Eye (tissue), 1 donor: ENCODE measurements at regions not wholly inside any gene's neighbourhood (a gene's known extent, or its start where the extent isn't known, plus 50 kb on each side); places are given as distances from the start of the nearest gene placed in this dataset.
"Not testable (repeated sequence)": the region's sequence is repeated elsewhere in the genome, so short reads cannot be mapped to it uniquely, and the experiment has no call there.

Experiments used
- DNase-seq: peaks from one replicate; pipeline ENCODE4 v3.0.0-alpha.2; 2015

DNA sequence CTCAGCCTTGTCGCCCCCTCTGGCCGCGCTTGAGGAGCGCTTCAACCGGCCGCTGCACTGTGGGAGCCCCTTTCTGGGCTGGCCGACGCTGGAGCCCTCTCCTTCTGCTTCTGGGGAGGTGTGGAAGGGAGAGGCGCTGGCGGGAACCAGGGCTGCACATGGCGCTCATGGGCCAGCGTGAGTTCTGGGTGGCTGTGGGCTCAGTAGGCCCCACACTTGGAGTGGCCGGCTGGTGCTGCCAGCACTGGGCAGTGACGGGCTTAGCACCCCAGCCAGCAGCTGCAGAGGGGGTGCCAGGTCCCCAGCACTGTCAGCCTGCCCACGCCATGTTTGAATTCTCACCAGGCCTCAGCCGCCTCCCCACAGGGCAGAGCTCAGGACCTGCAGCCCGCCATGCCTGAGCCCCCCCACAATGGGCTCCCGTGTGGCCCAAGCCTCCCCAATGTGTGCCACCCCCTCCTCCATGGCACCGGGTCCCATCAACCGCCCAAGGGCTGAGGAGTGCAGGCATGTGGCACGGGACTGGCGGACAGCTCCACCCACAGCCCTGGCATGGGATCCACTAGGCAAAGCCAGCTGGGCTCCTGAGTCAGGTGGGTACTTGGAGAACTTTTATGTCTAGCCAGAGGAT, 615.2 kb downstream of the TRIML1 start:
- no peak for DNase-seq

DNA sequence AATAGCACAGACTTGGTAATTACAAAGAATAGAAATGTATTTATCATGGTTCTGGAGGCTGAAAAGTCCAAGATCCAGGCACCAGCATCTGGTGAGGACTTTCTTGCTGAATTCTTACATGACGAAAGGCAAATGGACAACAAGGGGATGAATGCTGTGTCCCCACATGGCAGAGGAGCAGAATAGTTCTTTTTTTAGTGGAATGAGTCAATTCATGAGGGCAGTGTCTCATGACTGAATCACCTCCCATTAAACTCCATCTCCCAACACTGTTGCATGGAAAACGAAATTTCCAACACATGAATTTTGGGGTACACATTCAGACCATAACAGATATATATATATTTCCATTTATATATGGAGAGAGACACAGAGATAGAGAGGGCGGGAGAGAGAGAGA, 628.3 kb downstream of the TRIML1 start:
- DNase-seq: no peak

DNA sequence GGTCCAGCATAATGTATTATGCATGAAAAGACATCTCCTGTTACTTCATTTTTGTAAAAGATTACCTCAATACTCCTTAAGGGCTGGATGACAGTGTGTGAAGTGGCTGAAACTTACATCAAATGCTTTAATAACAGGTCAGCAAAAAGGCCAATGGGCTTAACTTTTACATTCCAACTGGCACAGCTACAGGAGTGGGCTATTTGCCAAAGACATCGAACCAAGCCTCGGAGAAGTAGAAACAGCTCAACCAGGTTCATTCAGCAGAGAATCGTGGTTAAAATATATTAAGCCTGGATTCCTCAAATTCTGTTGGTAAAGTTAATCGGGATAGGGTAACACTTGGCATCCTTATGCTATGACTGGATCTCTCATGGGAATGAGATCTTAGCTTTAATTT, 639.7 kb downstream of the TRIML1 start:
- DNase-seq: peak; percentile 31

DNA sequence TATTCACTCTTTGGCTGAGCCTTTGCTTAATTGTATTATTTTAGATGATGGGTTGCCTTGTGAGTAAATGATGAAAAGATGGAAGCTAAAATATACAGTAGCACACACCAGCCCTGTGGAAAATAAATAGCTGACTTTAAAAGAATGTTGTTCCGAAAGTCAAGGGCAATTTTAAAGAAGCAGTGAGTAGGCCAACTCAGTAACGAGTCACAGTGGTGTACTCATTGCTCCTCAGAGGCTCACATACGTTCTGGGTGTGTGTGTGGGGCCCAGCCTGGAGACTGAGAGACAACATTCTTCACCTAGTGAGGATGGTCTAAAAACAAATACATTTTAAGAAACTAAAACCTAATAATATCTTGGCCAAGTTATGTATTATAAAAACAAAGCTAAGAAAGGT, 640.3 kb downstream of the TRIML1 start:
- DNase-seq: no peak

DNA sequence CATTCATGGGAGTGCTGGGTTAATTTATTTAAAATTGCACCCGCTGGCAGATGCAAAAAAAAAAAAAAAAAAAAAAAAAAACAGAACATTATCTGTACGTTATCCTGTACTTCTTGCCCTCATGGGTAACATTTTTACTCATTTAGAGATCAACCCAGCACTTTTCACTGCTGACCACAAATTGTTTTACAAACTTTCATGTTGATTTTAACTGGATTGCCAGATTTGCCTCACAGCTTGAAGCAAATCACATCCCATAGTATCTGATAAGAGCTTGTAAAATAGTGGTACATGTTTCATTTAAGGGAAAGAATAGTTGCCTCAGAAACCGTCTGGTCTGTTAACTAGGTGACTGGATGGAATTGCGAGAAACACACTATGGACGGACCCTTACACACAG, 640.8 kb downstream of the TRIML1 start:
- DNase-seq: no peak

DNA sequence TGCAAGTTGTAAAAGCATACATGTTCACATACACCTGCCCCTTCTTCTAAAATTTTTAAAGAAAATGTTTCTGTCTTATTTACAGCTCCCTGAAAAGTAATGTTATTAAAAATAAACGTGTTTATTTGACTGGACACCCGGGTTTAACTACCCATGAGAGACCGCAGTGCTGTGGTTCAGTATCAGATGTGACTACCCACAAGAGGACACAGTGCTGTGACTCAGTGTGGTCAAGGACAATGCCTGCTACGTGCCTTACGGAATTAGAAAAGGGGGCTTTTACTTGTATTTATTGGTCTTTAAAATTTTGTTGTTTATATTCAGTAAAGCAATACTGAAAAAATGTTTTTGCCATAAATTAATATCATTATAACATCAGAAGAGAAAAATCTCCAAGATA, 641.4 kb downstream of the TRIML1 start:
- DNase-seq: no peak

DNA sequence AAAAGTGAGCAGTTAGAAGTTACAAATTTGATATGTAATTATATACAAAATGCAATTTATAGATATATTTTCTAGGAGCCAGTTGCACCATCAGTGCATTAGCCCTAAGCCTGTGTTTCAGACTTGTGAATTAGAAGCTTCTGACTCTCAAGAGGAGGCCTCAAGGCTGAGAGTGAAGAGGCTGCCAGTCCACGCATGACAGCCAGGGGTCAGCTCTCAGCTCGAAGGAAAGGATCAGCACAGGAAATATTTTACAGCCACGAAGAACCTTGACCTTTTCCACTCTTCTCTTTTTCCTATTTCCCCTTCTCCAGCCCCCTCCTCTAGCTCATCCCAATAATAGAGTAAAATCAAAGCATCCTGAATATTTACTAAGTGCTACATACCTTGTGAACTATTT, 642.4 kb downstream of the TRIML1 start:
- peak; percentile 26 for DNase-seq

DNA sequence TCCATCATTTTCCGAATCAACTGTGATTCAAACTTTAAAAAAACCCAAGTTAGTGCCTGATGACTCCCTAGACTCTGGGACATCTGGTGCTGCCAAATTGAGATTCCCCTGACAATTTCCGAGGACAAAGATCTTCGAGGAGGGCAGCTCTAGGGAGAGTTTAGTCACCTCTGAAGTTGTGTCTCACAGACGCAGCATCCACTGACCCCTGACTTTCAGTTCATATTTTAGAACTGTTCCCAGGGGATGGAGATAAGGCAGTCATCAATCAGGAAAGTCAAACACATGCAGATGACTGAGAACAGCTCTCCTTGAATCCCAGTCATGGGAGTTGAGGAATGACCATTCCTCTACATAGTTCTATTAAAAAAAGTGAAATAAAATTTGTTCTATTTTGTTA, 643.9 kb downstream of the TRIML1 start:
- DNase-seq: no peak

DNA sequence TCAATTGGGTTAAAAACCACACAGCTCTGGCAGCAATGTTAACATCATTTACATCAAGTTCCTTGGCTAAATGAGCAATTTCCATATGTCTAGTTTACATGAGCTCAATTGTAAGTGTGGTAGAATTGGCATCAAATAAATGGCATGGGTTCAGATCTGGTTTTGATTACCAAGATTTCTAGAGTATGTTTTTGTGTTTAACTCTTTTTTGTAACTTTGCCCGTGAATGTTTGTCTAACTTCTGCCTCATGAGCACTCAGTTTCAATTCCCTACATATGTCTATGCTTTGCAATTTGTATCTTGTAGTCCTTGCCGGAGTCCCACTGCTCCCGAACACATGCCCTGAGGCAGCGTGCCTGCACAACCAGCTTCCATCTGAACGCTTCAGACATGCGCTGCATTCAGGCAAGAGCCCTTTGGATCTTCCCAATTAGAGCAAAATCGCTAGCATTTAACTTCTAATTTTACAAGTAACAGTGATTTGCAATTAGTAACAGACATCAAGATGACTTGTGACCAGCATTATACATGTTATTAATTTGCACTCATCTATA, 644.4 kb downstream of the TRIML1 start:
- peak; percentile 69 for DNase-seq

DNA sequence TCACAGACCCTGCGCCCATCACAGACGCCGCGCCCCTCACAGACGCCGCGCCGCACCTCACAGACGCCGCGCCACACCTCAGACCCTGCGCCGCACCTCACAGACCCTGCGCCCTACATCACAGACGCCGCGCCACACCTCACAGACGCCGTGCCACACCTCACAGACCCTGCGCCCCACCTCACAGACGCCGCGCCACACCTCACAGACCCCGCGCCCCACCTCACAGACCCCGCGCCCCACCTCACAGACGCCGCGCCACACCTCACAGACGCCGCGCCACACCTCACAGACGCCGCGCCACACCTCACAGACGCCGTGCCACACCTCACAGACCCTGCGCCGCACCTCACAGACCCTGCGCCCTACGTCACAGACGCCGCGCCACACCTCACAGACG, 657.4 kb downstream of the TRIML1 start:
- DNase-seq: not testable (repeated sequence)

DNA sequence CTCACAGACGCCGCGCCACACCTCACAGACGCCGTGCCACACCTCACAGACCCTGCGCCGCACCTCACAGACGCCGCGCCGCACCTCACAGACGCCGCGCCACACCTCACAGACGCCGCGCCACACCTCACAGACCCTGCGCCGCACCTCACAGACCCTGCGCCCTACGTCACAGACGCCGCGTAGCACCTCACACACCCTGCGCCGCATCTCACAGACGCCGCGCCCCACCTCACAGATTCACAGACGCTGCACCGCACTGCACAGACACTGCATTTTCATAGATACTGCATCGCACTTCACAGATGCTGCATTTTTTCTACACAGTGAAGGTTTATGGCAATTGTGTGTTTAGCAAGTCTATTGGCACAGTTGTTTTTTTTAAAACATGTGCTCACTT, 657.8 kb downstream of the TRIML1 start:
- DNase-seq: not testable (repeated sequence)

DNA sequence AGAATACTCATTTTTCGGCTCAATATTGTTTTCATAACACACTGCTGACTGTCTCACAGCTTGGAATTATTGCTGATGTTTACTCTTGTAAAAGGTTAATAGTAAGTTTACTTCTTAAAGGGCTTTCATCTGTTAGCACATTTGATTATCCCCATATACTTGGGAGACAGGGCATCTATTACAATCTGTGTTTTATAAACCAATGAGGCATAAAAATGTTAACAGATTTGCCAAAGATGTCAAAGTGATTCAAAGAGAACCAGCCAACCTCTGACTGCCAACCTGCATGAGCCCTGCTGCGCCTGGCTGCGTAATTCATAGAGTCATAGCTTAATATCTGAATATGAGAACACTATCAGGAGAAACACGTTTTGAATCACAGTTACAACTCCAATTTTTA, 665.6 kb downstream of the TRIML1 start:
- DNase-seq: no peak

DNA sequence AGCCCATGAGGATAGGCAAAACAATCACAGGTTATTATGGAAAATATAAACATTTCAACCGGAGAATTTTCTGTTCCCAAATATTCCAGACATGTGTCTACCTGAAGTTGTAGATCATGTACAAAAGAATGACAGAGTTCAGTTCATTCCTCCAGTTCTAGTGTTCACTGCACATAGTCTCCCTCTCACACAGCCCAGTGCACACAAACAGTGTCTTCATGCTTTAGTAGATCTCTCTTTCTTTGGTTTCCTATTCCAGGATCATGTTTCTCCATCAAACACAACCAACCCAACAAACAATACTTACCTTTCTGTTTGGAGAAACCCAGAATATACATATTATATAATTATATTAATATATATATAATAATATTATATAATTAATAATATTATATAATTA, 671.9 kb downstream of the TRIML1 start:
- DNase-seq: no peak

DNA sequence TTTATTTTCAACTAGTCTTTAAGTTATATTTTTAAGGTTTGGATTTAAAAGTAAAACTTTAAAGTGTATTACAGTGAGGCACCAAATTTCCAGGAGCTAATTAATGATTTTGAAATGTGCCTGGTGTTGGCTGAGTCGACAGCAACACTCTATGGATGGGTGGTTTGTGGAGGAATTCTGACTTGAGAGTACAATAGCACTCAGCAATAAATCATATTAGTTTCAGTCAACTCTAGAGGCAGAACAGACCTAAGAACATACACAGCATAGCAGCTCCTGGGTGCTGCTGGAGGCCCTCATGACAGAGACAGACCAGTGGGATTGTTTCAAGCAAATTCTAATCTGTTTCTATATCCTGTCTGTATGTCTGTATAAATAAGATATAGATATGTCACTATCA, 673.4 kb downstream of the TRIML1 start:
- no peak for DNase-seq

DNA sequence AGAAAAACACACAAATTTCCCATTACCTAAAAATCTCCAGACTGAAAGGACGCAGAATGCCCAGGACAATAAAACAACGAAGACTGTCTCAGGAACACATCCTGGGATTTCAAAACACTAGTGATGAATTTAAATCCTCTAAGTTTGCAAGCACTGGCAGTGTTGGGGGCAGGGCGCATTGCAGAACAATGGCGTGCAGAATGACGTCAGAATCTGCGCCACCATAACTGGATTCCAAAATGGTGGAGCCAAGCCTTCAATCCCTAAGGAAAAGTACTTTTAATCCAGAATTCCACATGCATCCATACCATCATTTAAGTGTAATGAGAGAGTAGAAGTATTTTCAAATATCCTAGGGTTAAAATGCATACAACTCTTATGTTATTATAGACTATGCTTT, 679.1 kb downstream of the TRIML1 start:
- no peak for DNase-seq

DNA sequence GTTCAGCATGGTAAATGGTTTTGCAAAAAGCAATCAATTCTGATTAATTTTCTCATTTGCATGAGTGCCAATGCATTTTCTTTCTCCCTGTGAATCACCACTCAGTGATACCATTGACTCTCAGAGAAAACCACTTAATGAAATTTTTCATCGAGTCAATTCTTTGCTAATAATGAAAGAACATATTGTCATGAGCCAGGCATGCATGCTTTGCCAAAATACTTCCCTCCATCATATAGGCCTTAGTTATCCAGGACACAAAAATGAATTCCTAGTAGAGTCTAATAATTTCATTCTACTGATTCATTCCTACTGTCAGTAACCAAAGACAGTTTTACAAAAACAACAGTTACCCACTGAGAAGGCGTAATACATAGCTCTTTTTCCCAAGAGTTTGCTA, 680.0 kb downstream of the TRIML1 start:
- DNase-seq: no peak

DNA sequence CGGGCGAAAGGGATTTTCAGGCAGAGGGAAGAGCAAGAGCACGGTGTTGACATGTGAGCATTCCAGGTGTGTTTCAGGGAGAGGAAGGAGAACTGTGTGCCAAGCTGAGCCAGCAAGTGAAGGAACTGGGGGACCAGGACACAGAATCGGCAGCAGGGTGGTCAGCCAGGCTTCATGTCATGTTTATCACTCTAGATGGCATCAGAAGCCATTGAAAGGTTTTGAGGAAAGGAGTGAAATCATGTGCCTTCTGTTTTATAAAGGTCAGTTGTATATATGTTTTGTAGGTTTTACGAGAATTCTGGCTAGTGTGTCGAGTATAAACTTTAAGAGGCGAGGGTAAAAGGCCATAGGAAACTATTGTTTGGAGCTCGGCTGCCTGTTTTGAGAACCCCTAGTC, 682.3 kb downstream of the TRIML1 start:
- DNase-seq: no peak

DNA sequence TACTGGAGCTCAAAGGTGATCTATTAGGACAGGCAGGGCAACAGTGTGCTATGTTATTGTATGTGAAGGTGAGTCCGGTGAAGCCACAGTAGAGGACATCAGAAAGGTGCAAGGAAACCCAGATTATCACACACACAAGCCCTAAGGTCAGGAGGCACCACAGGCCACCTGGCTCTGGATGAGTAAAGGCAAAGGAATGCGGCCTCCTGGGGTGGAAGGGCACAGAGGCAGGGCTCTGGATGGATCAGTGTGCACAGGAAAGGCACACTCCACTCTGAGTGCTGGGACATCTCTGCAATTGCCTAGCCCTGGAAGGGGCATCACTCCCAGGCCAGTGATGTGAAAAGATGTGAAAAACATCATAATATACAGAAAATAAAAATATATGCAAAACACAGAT, 683.5 kb downstream of the TRIML1 start:
- DNase-seq: no peak

DNA sequence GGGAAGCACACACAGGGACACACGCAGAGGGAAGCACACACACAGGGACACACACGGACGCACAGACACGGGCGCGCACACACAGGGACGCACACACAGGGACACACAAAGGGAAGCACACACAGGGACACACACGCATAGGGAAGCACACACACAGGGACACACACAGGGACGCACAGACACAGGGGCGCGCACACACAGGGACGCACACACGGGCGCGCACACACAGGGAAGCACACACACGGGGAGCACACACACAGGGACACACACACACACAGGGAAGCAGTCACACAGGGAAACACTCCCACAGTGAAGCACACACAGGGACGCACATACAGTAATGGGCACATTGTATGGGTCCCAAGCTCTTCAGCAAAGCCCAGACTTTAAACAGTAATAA, 685.3 kb downstream of the TRIML1 start:
- DNase-seq: no peak

DNA sequence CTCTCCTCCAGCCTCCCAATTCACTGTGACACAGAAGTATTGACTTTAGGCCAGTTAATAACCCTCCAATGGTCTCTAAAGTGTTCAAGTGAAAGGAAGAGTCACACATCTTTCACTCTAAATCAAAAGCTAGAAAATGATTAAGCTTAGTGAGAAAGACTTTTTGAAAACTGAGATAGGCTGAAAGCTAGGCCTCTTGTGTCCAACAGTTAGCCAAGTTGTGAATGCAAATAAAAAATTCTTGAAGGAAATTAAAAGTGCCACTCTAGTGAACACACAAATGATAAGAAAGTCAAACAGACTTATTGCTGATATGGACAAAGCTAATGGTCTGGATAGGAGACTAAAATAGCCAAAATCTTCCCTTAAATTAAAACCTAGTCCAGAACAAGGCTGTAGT, 687.2 kb downstream of the TRIML1 start:
- DNase-seq: no peak

DNA sequence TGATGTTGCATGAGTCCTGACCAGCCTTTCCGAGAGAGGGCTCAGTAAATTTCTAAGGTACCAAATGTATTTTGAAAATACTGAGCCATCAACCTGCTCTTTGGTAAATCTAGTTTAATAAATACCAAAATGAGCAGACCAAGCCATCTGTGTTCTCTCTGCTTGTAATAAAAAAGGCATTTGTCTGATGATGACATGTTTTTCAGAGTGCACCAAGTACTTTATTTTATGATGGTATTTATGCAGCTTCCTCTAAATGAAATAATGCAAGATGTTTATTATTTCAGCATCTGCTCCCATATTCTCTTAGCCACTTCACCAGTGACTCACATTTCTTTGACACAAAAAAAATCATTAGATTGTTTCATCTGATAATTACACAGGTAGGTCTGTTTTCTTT, 700.5 kb downstream of the TRIML1 start:
- DNase-seq: no peak

DNA sequence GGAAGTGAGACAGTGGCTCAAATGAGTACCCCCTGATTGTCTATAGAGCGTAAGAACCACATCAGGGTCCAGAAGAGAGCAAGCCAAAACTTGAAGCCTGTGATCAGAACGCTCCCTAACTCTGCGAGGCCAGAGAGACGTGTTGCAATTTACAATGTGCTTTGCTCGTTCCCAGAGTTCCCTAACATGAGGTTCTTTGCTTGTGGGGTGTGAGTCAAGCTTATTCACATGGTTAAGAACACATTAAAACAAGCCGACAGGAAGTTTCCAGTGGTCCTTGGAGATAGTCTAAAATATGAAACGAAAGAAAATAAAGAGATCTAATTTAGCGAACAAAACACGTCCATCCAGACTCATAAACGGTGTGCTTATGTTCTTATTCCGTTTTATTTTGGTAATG, 702.3 kb downstream of the TRIML1 start:
- DNase-seq: no peak

DNA sequence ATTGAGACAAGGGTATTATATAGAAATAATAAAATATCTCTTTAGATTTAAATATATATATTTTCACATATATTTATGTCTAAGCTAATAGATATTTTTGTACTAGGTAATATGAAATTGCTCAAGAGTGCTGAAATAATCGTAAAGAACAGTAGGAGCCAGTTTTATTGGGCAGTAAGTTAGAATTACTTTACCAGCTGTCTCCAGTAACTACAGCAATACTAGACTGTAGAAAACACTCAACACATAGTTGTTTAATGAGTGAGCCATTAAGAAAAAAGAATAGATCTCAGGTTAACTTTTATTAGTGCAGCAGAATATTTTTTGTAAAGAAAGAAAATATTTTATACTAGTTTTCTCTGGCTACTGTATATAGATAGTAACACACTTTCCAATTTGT, 715.2 kb downstream of the TRIML1 start:
- no peak for DNase-seq

DNA sequence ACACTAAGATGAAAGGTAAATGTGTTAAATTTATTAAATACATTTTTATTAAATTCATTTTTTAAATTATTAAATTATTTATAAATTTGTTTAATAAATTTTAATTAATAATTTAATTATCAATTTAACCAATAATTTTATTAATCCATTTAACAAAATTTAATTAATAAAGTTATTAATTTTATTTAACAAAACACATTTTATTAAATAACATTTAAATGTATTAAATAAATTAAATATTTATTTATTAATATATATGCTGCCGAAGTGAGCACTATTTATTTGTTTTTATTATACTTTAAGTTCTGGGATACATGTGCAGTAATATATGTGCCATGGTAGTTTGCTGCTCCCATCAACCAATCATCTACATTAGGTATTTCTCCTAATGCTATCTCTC, 719.5 kb downstream of the TRIML1 start:
- DNase-seq: no peak

DNA sequence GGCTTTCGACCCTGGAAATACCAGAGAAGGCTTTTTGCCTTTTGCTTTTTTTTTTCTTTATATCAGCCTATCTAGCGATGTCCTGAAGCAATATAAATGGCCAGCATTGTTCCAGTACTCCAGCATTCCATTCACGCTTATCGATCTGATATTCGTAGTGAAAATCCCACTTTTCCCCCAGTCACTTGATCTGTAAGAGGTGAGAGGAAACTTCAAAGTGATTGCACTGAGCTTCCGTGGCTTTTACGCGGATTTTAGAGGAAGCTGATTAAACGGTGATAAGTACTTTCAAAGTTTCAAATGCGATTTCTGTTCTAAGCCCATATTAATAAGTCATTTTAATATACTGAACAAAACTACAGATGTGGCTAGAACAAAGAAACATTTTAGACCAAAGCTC, 725.5 kb downstream of the TRIML1 start:
- DNase-seq: no peak

DNA sequence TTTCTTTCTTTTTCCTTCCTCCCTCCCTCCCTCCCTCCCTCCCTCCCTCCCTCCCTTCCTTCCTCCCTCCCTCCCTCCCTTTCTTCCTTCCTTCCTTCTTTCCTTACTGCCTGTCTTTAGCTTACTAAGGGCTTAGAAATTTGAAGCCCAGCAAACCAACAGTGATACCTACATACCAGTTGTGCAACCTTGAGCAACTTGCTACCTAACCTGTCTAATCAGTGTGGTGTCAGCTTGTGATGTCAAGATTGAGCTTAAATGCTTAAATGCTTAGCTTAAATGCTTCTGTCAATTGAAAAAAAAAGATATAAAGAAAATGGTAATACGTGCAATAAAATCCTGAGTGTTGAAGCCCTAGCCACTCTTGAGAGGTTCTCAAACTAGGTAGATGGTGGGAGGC, 728.6 kb downstream of the TRIML1 start:
- no peak for DNase-seq
